Glutamatergic neuron (in vitro differentiated cells): ENCODE measurements at regions not wholly inside any gene's neighbourhood (a gene's known extent, or its start where the extent isn't known, plus 50 kb on each side); places are given as distances from the start of the nearest gene placed in this dataset.

Experiments used
- DNase-seq: peaks from one replicate; pipeline ENCODE4 v3.0.0; 2022
- H3K27ac Mint-ChIP-seq: one replicate; pipeline ENCODE4 v1.8.0; 2020; ENCODE audit warnings: mild to moderate bottlenecking, mixed read lengths, inconsistent platforms; ENCODE audit not compliant: unreplicated experiment
- H3K27me3 Mint-ChIP-seq: one replicate; pipeline ENCODE4 v1.8.0; 2020; ENCODE audit warnings: mild to moderate bottlenecking, moderate library complexity, mixed read lengths, inconsistent platforms; ENCODE audit not compliant: unreplicated experiment
- H3K36me3 Mint-ChIP-seq: one replicate; pipeline ENCODE4 v1.8.0; 2020; ENCODE audit warnings: mild to moderate bottlenecking, mixed read lengths, inconsistent platforms; ENCODE audit not compliant: unreplicated experiment
- H3K4me1 Mint-ChIP-seq: one replicate; pipeline ENCODE4 v1.8.0; 2020; ENCODE audit warnings: mild to moderate bottlenecking, low read depth, mixed read lengths, inconsistent platforms; ENCODE audit not compliant: unreplicated experiment
- H3K4me3 Mint-ChIP-seq: one replicate; pipeline ENCODE4 v1.8.0; 2020; ENCODE audit warnings: mild to moderate bottlenecking, mixed read lengths, inconsistent platforms; ENCODE audit not compliant: unreplicated experiment
- H3K9me3 Mint-ChIP-seq: one replicate; pipeline ENCODE4 v1.8.0; 2020; ENCODE audit warnings: mild to moderate bottlenecking, moderate library complexity, mixed read lengths, inconsistent platforms; ENCODE audit not compliant: unreplicated experiment
- CTCF ChIP-seq: fragments of 200-600 bp; sonication (generic); IDR thresholded peaks from one replicate; pipeline ENCODE4 v1.5.0; 2021; ENCODE audit not compliant: partially characterized antibody, unreplicated experiment

DNA sequence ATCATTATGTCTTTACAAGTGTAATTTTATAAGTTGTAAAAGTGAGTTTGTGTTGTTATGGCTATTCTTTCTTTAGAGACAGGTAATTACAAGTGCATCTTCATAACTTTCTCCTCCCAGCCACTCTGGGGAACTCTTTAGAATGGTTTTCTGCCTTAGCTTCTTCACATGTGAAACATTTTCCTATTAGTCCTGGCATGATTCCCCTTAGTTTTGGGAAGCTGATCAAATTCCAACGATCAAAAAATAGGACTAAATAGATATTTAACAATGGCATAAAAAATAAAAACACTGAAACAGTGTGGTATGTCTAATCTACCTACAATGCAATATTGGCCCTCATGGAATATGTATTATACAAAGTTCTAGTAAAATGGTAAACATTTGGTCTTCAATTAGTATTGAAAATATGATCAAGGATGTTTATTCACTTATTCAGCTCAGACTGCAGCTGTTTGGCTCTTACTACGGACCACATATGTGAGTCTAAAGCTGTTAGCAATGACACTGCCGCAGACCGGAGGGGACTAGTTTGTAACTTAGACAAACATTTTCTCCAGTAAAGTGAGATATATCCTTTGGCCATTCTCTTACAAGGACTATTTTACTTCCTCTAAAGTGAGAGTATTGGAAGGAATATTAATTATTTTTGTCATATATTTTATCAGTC lies 890.8 kb upstream of the USP15 start:
- H3K9me3 Mint-ChIP-seq, result no peaks in the 10 kb centered on the region
- H3K4me3 Mint-ChIP-seq, result no peak overlapping the region
- no peak for TF ChIP-seq CTCF
- H3K27me3 Mint-ChIP-seq, result no peaks in the 10 kb centered on the region
- no peaks in the 10 kb centered on the region for H3K36me3 Mint-ChIP-seq
- H3K4me1 Mint-ChIP-seq, result no peaks in the 10 kb centered on the region
- no peak for DNase-seq
- no peak overlapping the region for H3K27ac Mint-ChIP-seq

GRCh38 chr12:61384511-61384910 lies 875.7 kb upstream of the USP15 start:
- H3K27me3 Mint-ChIP-seq, result no peaks in the 10 kb centered on the region
- no peak overlapping the region for H3K4me3 Mint-ChIP-seq
- H3K9me3 Mint-ChIP-seq, result no peaks in the 10 kb centered on the region
- TF ChIP-seq CTCF, result no peak
- no peak for DNase-seq
- H3K4me1 Mint-ChIP-seq, result no peaks in the 10 kb centered on the region
- H3K27ac Mint-ChIP-seq, result no peak overlapping the region
- H3K36me3 Mint-ChIP-seq, result peaks cover 11% of the 10 kb centered on the region

DNA sequence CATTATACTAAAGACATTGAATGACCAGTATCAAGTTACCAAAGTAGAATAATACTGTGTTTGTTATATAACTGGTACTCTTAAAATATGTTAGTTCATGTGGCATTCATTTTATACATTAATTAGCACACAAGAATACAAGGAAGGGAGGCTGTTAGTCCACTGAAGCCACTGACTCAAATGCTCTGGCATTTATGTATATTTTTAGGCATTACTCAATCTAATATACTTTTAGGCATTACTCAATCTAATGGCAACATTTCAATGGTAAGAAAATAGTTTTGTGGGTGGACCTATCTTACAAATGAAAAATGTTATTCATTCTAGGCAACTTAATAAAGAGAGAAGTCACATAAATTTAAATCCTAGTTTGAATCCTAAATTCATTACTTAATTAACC lies 874.4 kb upstream of the USP15 start:
- no peaks in the 10 kb centered on the region for H3K9me3 Mint-ChIP-seq
- DNase-seq, result no peak
- H3K4me3 Mint-ChIP-seq, result no peak overlapping the region
- H3K27me3 Mint-ChIP-seq, result no peaks in the 10 kb centered on the region
- peaks cover 11% of the 10 kb centered on the region for H3K36me3 Mint-ChIP-seq
- H3K4me1 Mint-ChIP-seq, result no peaks in the 10 kb centered on the region
- TF ChIP-seq CTCF, result no peak
- no peak overlapping the region for H3K27ac Mint-ChIP-seq

DNA sequence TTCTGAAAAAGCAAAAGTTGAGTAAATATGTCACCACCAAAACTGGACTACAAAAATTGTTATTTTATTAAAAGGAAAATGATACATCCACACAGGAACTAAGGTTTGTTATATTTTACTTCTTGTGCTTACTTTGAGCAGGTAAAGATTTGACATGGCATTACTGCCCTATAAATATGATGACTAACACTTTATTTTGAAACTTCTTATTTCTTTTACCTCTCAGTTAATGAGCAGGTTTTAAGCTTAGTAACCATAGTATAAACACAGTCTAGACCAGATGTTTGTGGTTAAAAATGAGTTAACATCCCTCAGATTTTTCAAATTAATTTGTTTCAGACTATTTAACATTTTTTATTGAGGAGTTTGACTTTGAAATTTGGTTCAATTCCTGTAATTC lies 862.5 kb upstream of the USP15 start:
- peaks cover 2% of the 10 kb centered on the region for H3K9me3 Mint-ChIP-seq
- H3K36me3 Mint-ChIP-seq, result no peaks in the 10 kb centered on the region
- no peak for DNase-seq
- H3K4me1 Mint-ChIP-seq, result no peaks in the 10 kb centered on the region
- TF ChIP-seq CTCF, result no peak
- no peak overlapping the region for H3K4me3 Mint-ChIP-seq
- no peaks in the 10 kb centered on the region for H3K27me3 Mint-ChIP-seq
- H3K27ac Mint-ChIP-seq, result no peak overlapping the region

DNA sequence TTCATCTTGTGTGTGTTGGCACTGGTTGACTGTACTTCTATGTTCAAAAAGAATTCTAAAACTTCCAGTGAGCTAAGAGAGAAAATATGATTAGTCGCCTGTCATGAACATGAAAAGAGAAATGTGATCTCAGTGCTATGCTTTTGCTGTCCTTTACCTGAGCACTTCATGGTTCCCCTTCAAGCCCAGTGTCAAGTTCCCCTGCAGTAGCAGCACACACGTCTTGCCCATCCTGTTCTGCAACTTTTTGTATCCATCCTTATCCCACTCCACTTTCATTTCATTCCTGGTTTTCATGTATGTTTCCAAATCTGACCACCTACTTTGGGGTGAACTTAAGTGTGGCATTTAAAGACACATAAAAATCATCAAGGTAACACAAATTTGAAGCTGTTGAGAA lies 848.0 kb upstream of the USP15 start:
- no peaks in the 10 kb centered on the region for H3K4me1 Mint-ChIP-seq
- no peak overlapping the region for H3K4me3 Mint-ChIP-seq
- no peaks in the 10 kb centered on the region for H3K36me3 Mint-ChIP-seq
- H3K27ac Mint-ChIP-seq, result no peak overlapping the region
- H3K27me3 Mint-ChIP-seq, result no peaks in the 10 kb centered on the region
- TF ChIP-seq CTCF, result no peak
- H3K9me3 Mint-ChIP-seq, result no peaks in the 10 kb centered on the region
- no peak for DNase-seq
